HG03060 (cell line): ENCODE measurements at regions not wholly inside any gene's neighbourhood (a gene's known extent, or its start where the extent isn't known, plus 50 kb on each side); places are given as distances from the start of the nearest gene placed in this dataset.
A peak's percentile ranks its signal among the peaks of the same experiment; 100 is the strongest.
"Not testable (repeated sequence)": the region's sequence is repeated elsewhere in the genome, so short reads cannot be mapped to it uniquely, and the experiment has no call there.

ENCODE experiments used
- ATAC-seq: cut with Tn5 transposase; IDR thresholded peaks from one replicate; pipeline ENCODE4 v1.9.1; 2021; ENCODE audit warnings: low read depth, moderate number of reproducible peaks; ENCODE audit not compliant: unreplicated experiment

- no peak for ATAC-seq
These were observed 215.2 kb upstream of the GK2 start for GRCh38 chr4:79623021-79623870.

- ATAC-seq: no peak
These were observed 213.0 kb upstream of the GK2 start for GRCh38 chr4:79621061-79621460.

GRCh38 chr4:79620617-79621016 lies 212.6 kb upstream of the GK2 start:
- no peak for ATAC-seq

- no peak for ATAC-seq
These were observed 205.4 kb upstream of the GK2 start for GRCh38 chr4:79613269-79613935.

- no peak for ATAC-seq
These were observed 203.0 kb upstream of the GK2 start for GRCh38 chr4:79611026-79611425.

- no peak for ATAC-seq
These were observed 201.8 kb upstream of the GK2 start for GRCh38 chr4:79609817-79610216.

GRCh38 chr4:79607979-79608378 lies 200.0 kb upstream of the GK2 start:
- ATAC-seq: no peak

GRCh38 chr4:79604152-79604551 lies 196.1 kb upstream of the GK2 start:
- ATAC-seq: no peak

- ATAC-seq: no peak
These were observed 195.7 kb upstream of the GK2 start for GRCh38 chr4:79603681-79604080.

- ATAC-seq: no peak
These were observed 191.7 kb upstream of the GK2 start for GRCh38 chr4:79599691-79600090.

- no peak for ATAC-seq
These were observed 190.8 kb upstream of the GK2 start for GRCh38 chr4:79598801-79599200.

GRCh38 chr4:79598214-79598613 lies 190.2 kb upstream of the GK2 start:
- ATAC-seq: no peak

GRCh38 chr4:79597266-79597665 lies 189.2 kb upstream of the GK2 start:
- no peak for ATAC-seq

- ATAC-seq: not testable (repeated sequence)
These were observed 184.2 kb upstream of the GK2 start for GRCh38 chr4:79592218-79592617.

- ATAC-seq: no peak
These were observed 180.7 kb upstream of the GK2 start for GRCh38 chr4:79588679-79589078.

GRCh38 chr4:79587207-79587606 lies 179.2 kb upstream of the GK2 start:
- not testable (repeated sequence) for ATAC-seq

- ATAC-seq: no peak
These were observed 177.8 kb upstream of the GK2 start for GRCh38 chr4:79585834-79586233.

- no peak for ATAC-seq
These were observed 177.3 kb upstream of the GK2 start for GRCh38 chr4:79585330-79585729.

- no peak for ATAC-seq
These were observed 176.9 kb upstream of the GK2 start for GRCh38 chr4:79584902-79585301.

GRCh38 chr4:79584352-79584751 lies 176.3 kb upstream of the GK2 start:
- ATAC-seq: no peak

GRCh38 chr4:79578606-79579005 lies 170.6 kb upstream of the GK2 start:
- no peak for ATAC-seq

GRCh38 chr4:79576429-79576753 lies 168.4 kb upstream of the GK2 start:
- peak; percentile 50 for ATAC-seq
